ENCODE measurements at regions not wholly inside any gene's neighbourhood (a gene's known extent, or its start where the extent isn't known, plus 50 kb on each side); places are given as distances from the start of the nearest gene placed in this dataset.

DNA sequence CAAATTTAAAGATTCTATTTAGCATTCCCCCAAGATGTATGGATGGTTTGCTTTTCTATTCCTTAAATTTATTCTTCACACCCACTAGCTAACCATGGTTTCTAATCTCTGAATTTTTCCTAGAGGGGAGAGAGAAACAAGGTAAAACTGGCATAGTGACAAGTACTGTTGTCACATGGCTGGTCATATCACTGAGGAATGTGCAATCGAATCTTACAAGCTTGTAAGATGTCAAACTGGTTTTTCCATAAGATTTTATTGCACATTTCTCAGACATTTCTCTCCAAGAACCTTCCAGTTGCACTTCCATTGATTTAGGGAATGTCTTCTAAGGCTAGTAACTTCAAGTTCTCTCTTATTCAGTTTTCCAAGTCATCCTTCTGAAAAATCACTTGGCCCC is 89.8 kb downstream of the MBL2 start:
- DNase-seq: no peak

DNA sequence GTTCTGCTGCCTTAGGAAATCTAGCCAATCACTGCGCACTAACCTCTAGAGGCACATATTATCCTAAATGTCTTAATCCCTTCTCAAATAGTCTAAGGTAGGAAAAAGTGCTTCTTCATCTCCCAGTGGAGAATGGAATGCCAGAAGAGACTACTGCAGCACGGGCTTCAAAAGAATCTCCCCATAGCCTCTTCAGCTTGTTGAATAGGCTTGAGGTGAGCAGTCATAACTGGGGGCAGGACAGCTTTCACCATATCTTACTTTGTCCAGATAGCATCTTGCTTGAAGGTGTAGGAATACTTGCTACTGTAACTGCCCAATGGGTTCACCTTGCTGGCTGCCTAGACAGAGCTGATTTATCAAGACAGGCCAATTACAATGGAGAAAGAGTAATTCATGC is 88.8 kb downstream of the MBL2 start:
- DNase-seq: no peak

DNA sequence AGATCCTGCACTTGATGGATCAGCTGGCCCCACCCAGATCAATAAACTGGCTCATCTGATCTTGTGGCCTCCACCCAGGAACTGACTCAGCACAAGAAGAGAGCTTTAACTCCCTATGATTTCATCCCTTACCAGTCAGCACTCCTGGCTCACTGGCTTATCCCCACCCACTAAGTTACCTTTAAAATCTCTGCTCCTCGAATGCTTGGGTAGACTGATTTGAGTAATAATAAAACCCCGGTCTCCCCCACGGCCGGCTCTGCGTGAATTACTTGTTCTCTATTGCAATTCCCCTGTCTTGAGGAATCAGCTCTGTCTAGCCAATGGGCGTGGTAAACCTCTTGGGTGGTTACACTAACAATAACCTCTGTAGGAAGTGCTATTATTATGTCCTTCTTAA is 83.7 kb downstream of the MBL2 start:
- no peak for DNase-seq

DNA sequence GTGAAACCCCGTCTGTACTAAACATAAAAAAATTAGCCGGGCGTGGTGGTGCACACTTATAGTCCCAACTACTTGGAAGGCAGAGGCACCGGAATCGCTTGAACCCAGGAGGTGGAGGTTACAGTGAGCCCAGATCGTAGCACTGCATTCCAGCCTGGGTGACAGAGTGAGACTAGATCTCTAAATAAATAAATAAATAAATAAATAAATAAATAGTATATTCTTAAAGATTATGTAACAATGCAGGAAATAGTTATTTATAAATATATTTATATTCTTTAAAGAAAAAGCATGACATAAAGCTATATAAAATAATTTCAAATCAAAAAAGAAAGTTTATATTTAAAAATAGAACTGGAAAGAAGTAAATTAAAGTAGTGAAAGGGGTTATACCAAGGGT is 76.4 kb downstream of the MBL2 start:
- DNase-seq: no peak

DNA sequence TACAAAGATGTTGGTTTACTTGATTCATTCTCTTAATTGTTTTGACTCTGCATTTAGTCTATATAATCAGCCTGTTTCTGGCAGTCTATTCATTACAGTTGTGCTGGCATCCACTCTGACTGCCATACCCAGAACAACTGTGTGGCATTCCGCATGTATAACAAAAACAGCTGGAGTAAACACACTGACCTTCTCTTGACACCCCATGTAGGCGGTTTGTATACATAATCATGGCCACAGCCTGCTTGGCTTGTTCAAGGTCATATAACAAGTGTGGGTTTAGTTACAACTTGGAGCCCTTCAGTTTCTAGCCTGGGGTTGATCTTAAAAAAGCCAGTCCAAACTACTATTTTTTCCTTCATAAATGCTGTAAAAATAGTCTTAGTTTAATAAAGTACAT is 70.9 kb downstream of the MBL2 start:
- no peak for DNase-seq

DNA sequence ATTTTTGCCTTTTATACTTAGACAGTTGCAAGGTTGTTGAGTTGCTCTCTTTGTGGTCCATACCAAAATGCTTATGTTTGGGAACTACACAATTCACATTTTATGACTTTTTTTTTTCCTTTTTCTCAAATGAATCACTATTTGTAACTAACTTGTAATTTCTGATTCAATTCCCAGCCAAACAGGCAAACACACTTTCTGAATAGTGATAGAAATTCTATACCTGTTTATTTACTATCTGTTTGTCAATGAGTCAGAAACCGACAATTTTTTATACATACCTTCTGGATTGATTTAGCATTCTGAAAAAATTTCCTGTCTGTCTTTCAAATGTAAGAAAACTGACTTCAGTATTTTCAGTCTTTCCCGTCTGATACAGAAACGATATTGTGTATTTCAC is 69.1 kb downstream of the MBL2 start:
- DNase-seq: no peak

DNA sequence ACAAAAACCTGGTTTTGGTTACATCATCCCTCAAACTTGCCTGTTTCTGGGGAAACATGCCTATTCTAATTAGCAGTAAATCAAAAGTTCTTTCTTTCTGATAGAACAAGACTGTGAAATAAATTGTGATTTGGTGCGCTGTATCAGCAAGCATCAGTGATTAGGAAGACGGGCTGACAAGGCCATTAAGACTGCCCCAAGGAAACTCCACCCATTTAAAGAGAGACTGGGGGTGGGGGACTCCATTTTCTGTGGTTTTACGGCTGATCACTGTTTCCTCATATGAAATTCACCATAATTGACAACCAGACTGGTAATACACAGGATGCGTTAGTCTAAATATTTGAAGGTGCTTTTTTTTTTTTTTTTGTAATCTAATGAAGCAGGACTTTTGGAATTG is 68.7 kb downstream of the MBL2 start:
- no peak for DNase-seq

DNA sequence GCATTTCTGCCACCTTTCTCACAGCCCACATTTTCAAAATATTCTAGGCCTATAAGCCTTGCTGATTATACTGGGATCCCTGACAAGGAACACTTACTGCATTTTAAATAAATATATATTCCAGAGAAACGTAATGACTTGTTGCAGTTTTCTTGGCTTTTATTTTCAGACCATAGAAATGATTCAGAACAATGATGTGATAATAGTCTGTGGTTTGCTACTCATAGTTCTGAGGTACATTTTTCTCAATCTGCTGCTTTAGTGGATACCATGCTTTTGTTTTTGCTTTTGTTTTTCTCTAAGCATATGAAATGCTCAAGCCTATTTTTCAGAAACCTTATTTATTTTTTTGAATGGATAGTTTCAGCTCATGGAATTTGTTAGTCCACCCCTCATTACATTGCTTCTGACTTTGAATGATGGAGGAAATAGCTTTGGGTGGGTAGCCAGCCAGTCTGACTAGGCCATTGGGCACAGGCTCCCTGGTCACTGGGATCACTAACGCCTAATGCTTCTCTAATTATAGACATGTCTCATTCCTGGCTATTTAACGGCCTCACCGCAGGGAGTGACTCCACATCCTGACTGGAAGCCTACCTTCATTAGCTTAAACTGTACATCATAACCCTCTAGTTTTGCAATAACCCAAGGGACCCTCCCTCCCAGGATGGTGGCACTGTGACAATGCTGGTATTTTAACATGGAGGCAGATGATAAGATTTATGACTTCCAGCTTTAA is 66.1 kb downstream of the MBL2 start:
- no peak for DNase-seq
